GM12891 (cell line): ENCODE measurements at regions not wholly inside any gene's neighbourhood (a gene's known extent, or its start where the extent isn't known, plus 50 kb on each side); places are given as distances from the start of the nearest gene placed in this dataset.

ENCODE experiments used
- PAX5 ChIP-seq: IDR thresholded peaks from 2 replicates; pipeline ENCODE4 v1.6.1; 2011; ENCODE audit warnings: low read length, moderate library complexity, mild to moderate bottlenecking; ENCODE audit not compliant: insufficient read depth, severe bottlenecking
- POLR2A ChIP-seq: IDR thresholded peaks from 2 replicates; pipeline ENCODE4 v1.6.1; 2011; ENCODE audit warnings: low read depth, low read length, control low read depth
- POLR2AphosphoS5 ChIP-seq: IDR thresholded peaks from 2 replicates; pipeline ENCODE4 v1.6.1; 2011; ENCODE audit warnings: low read depth, low read length, control low read depth
- POU2F2 ChIP-seq: IDR thresholded peaks from 2 replicates; pipeline ENCODE4 v1.6.1; 2011; ENCODE audit warnings: low read depth, mild to moderate bottlenecking, control low read depth, low read length, moderate library complexity
- SPI1 ChIP-seq: IDR thresholded peaks from 2 replicates; pipeline ENCODE4 v1.6.1; 2011; ENCODE audit warnings: low read depth, low read length, control low read depth
- TAF1 ChIP-seq: IDR thresholded peaks from 2 replicates; pipeline ENCODE4 v1.6.1; 2011; ENCODE audit warnings: low read depth, low read length, control low read depth

DNA sequence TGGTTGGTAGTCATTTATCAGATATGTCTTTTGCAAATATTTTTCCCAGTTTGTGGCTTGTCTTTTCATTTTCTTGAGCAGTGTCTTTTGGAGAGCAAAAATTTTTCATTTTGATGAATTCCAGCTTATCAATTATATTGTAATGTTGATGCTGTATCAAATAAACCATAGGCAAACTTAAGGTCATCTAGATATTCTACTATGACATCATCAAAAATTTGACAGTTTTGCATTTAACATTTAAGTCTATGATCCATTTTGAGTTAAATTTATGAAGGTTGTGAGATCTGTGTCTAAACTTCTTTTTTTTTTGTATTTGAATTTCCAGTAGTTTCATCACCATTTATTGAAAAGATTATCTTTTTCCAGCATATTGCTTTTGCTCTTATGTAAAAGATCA lies 505.5 kb upstream of the COX7C start:
- TF ChIP-seq POLR2AphosphoS5 (no peak), POLR2A (no peak), PAX5 (no peak), TAF1 (no peak), SPI1 (no peak), POU2F2 (no peak)
